Thoracic aorta (tissue), 2 donors: ENCODE measurements at regions not wholly inside any gene's neighbourhood (a gene's known extent, or its start where the extent isn't known, plus 50 kb on each side); places are given as distances from the start of the nearest gene placed in this dataset.
"Not testable (repeated sequence)": the region's sequence is repeated elsewhere in the genome, so short reads cannot be mapped to it uniquely, and the experiment has no call there.

Experiments used
- ATAC-seq: fragments of 150-250 bp; one replicate; pipeline ENCODE4 v1.8.0; 2017; ENCODE audit warnings: low read depth; ENCODE audit not compliant: insufficient number of reproducible peaks, low FRiP score
- DNase-seq: peaks from one replicate; pipeline ENCODE4 v3.0.0-alpha.2; 2020; ENCODE audit warnings: low spot score
- H3K27ac ChIP-seq, 2 donors: fragments of 200-600 bp; sonication (generic); 1 replicate in 1 of 2; 2 replicates in 1 of 2; pipeline ENCODE4 v1.5.1; 2016; ENCODE audit warnings: mild to moderate bottlenecking in 2 of 2, moderate library complexity in 2 of 2
- H3K27me3 ChIP-seq: fragments of 200-600 bp; sonication (generic); replicated peaks from 2 replicates; pipeline ENCODE4 v1.6.0; 2016; ENCODE audit warnings: mild to moderate bottlenecking; ENCODE audit not compliant: insufficient read depth
- H3K36me3 ChIP-seq: fragments of 200-600 bp; sonication (generic); one replicate; pipeline ENCODE4 v1.5.1; 2016
- H3K4me1 ChIP-seq, 2 donors: fragments of 200-600 bp; sonication (generic); 1 replicate in 1 of 2; 2 replicates in 1 of 2; pipeline versions ENCODE4 v1.5.1 to v1.6.0; 2016; ENCODE audit warnings: low read depth in 2 of 2, mild to moderate bottlenecking in 1 of 2; ENCODE audit not compliant: control insufficient read depth in 1 of 2
- H3K4me3 ChIP-seq: fragments of 200-600 bp; sonication (generic); 2 replicates; pipeline ENCODE4 v1.5.1; 2016; ENCODE audit warnings: mild to moderate bottlenecking
- H3K9me3 ChIP-seq: fragments of 200-600 bp; sonication (generic); 2 replicates; pipeline ENCODE4 v1.5.1; 2016
- CTCF ChIP-seq: fragments of 200-600 bp; sonication (generic); IDR thresholded peaks from one replicate; pipeline ENCODE4 v1.5.1; 2019; ENCODE audit warnings: antibody characterized with exemption

- no peak overlapping the region for H3K4me3 ChIP-seq
- H3K4me1 ChIP-seq = no peaks in the 10 kb centered on the region
- no peak for TF ChIP-seq CTCF
- DNase-seq = no peak
- H3K27me3 ChIP-seq = no peaks in the 10 kb centered on the region
- no peak overlapping the region for H3K27ac ChIP-seq
- no peak for ATAC-seq
- peaks cover 99% of the 10 kb centered on the region for H3K9me3 ChIP-seq
- H3K36me3 ChIP-seq = no peaks in the 10 kb centered on the region
Measured at GRCh38 chr9:40907657-40908624, 220.5 kb downstream of the FOXD4L6 start.

- H3K36me3 ChIP-seq, H3K4me1 ChIP-seq, ATAC-seq, H3K27me3 ChIP-seq, H3K27ac ChIP-seq, H3K4me3 ChIP-seq, DNase-seq: not testable (repeated sequence)
- H3K9me3 ChIP-seq = peaks cover 99% of the 10 kb centered on the region
Measured at GRCh38 chr9:40906879-40907278, 221.6 kb downstream of the FOXD4L6 start.

- H3K27ac ChIP-seq, ATAC-seq, H3K36me3 ChIP-seq, DNase-seq, H3K27me3 ChIP-seq, H3K4me3 ChIP-seq, H3K4me1 ChIP-seq: not testable (repeated sequence)
- H3K9me3 ChIP-seq = peaks cover 99% of the 10 kb centered on the region
Measured at GRCh38 chr9:40892315-40892714, 236.2 kb downstream of the FOXD4L6 start.

- H3K36me3 ChIP-seq, ATAC-seq, DNase-seq, H3K27me3 ChIP-seq, H3K4me3 ChIP-seq, H3K27ac ChIP-seq, H3K4me1 ChIP-seq: not testable (repeated sequence)
- H3K9me3 ChIP-seq = peaks cover 98% of the 10 kb centered on the region
Measured at GRCh38 chr9:40885858-40886257, 242.6 kb downstream of the FOXD4L6 start.

- not testable (repeated sequence) for DNase-seq, H3K27ac ChIP-seq, H3K36me3 ChIP-seq, ATAC-seq, H3K4me3 ChIP-seq, H3K4me1 ChIP-seq, H3K27me3 ChIP-seq
- H3K9me3 ChIP-seq = peaks cover 98% of the 10 kb centered on the region
Measured at GRCh38 chr9:40884902-40885490, 243.5 kb downstream of the FOXD4L6 start.

- Histone ChIP-seq H3K4me1 (no peaks in the 10 kb centered on the region), H3K36me3 (no peaks in the 10 kb centered on the region), H3K9me3 (peaks cover 98% of the 10 kb centered on the region), H3K4me3 (no peak overlapping the region), H3K27me3 (no peaks in the 10 kb centered on the region), H3K27ac (no peak overlapping the region)
- TF ChIP-seq CTCF = no peak
- ATAC-seq (no peak), DNase-seq (no peak)
Measured at GRCh38 chr9:40884072-40884901, 244.2 kb downstream of the FOXD4L6 start.

GRCh38 chr9:40883423-40884071 lies 244.9 kb downstream of the FOXD4L6 start:
- not testable (repeated sequence) for H3K4me1 ChIP-seq, ATAC-seq, H3K4me3 ChIP-seq, H3K27me3 ChIP-seq, H3K27ac ChIP-seq, DNase-seq, H3K36me3 ChIP-seq
- peaks cover 90% of the 10 kb centered on the region for H3K9me3 ChIP-seq

GRCh38 chr9:40873753-40874295 lies 254.7 kb downstream of the FOXD4L6 start:
- not testable (repeated sequence) for H3K4me3 ChIP-seq, H3K36me3 ChIP-seq, DNase-seq, H3K27ac ChIP-seq, ATAC-seq, H3K4me1 ChIP-seq, H3K27me3 ChIP-seq
- peaks cover 55% of the 10 kb centered on the region for H3K9me3 ChIP-seq

GRCh38 chr9:40868437-40868836 lies 260.0 kb downstream of the FOXD4L6 start:
- not testable (repeated sequence) for ATAC-seq, H3K27ac ChIP-seq, DNase-seq, H3K4me3 ChIP-seq, H3K36me3 ChIP-seq, H3K27me3 ChIP-seq, H3K4me1 ChIP-seq
- H3K9me3 ChIP-seq = peaks cover 55% of the 10 kb centered on the region
